IMR-90 (cell line): ENCODE measurements at regions not wholly inside any gene's neighbourhood (a gene's known extent, or its start where the extent isn't known, plus 50 kb on each side); places are given as distances from the start of the nearest gene placed in this dataset.

Source experiments
- BHLHE40 ChIP-seq: fragments of 150-350 bp; IDR thresholded peaks from 2 replicates; pipeline ENCODE4 v1.6.1; 2016; ENCODE audit warnings: mild to moderate bottlenecking, low read depth, low read length
- CEBPB ChIP-seq: IDR thresholded peaks from 2 replicates; pipeline ENCODE4 v1.6.1; 2012; ENCODE audit warnings: low read depth, low read length, improper control_type of control experiment
- CHD1 ChIP-seq: IDR thresholded peaks from 2 replicates; pipeline ENCODE4 v1.6.1; 2012; ENCODE audit warnings: low read depth, low read length, improper control_type of control experiment
- CTCF ChIP-seq: conservative IDR thresholded peaks from 2 replicates; pipeline ENCODE4 v1.5.1; 2012; ENCODE audit warnings: mild to moderate bottlenecking, low read depth, low read length, improper control_type of control experiment
- MAFK ChIP-seq: IDR thresholded peaks from 2 replicates; pipeline ENCODE4 v1.6.1; 2012; ENCODE audit warnings: low read depth, low read length, improper control_type of control experiment
- MAZ ChIP-seq: IDR thresholded peaks from 2 replicates; pipeline ENCODE4 v1.6.1; 2012; ENCODE audit warnings: low read depth, mild to moderate bottlenecking, low read length, improper control_type of control experiment, moderate library complexity, borderline replicate concordance
- MXI1 ChIP-seq: IDR thresholded peaks from 2 replicates; pipeline ENCODE4 v1.6.1; 2012; ENCODE audit warnings: low read depth, mild to moderate bottlenecking, low read length, moderate library complexity, borderline replicate concordance
- POLR2A ChIP-seq: IDR thresholded peaks from 2 replicates; pipeline ENCODE4 v1.6.1; 2012; ENCODE audit warnings: mild to moderate bottlenecking, low read depth, low read length
- RAD21 ChIP-seq: IDR thresholded peaks from 2 replicates; pipeline ENCODE4 v1.6.1; 2012; ENCODE audit warnings: low read length, improper control_type of control experiment
- RCOR1 ChIP-seq: IDR thresholded peaks from 2 replicates; pipeline ENCODE4 v1.6.1; 2012; ENCODE audit warnings: mild to moderate bottlenecking, low read length, improper control_type of control experiment; ENCODE audit not compliant: insufficient replicate concordance
- USF2 ChIP-seq: fragments of 150-350 bp; IDR thresholded peaks from 2 replicates; pipeline ENCODE4 v1.6.1; 2017; ENCODE audit warnings: mild to moderate bottlenecking, antibody characterized with exemption, low read length, low read depth

- TF ChIP-seq CTCF, result no peak
- TF ChIP-seq MXI1, result no peak
- no peak for TF ChIP-seq MAFK
- no peak for TF ChIP-seq RAD21
- no peak for TF ChIP-seq CEBPB
- TF ChIP-seq POLR2A, result no peak
- TF ChIP-seq RCOR1, result no peak
- TF ChIP-seq BHLHE40, result no peak
- TF ChIP-seq CHD1, result no peak
- TF ChIP-seq USF2, result no peak
- TF ChIP-seq MAZ, result no peak
Measured at GRCh38 chr6:138576313-138576712, 77.0 kb upstream of the NHSL1 start.
